ENCODE measurements at regions not wholly inside any gene's neighbourhood (a gene's known extent, or its start where the extent isn't known, plus 50 kb on each side); places are given as distances from the start of the nearest gene placed in this dataset.
"Not testable (repeated sequence)": the region's sequence is repeated elsewhere in the genome, so short reads cannot be mapped to it uniquely, and the experiment has no call there.

GRCh38 chr6:62993951-62994350 lies 217.3 kb upstream of the FKBP1C start:
- no peak overlapping the region for H3K27ac ChIP-seq
- no peak for DNase-seq
- H3K4me3 ChIP-seq = no peak overlapping the region
- H3K4me1 ChIP-seq = no peaks in the 10 kb centered on the region
- no peak for ATAC-seq
- no peaks in the 10 kb centered on the region for H3K9me3 ChIP-seq
- no peaks in the 10 kb centered on the region for H3K36me3 ChIP-seq
- no peaks in the 10 kb centered on the region for H3K27me3 ChIP-seq
- intact Hi-C loops (cut with DNase I) = no loop called here
- no peak for TF ChIP-seq CTCF (IDR thresholded peaks at IDR 0.05)
- TF ChIP-seq POLR2A (IDR thresholded peaks at IDR 0.05) = no peak

- intact Hi-C loops (cut with DNase I) = no loop called here
- Histone ChIP-seq H3K27me3 (no peaks in the 10 kb centered on the region), H3K27ac (no peak overlapping the region), H3K36me3 (no peaks in the 10 kb centered on the region), H3K9me3 (peaks cover 0 to 2% (median 0%) of the 10 kb centered on the region in 12 donors), H3K4me1 (no peaks in the 10 kb centered on the region), H3K4me3 (no peak overlapping the region)
- no peak for TF ChIP-seq CTCF (IDR thresholded peaks at IDR 0.05)
- no peak for TF ChIP-seq POLR2A (IDR thresholded peaks at IDR 0.05)
- no peak for ATAC-seq
- WGBS, 4 donors = 43 to 85% (median 75%) methylated on average over 2 of the region's 2 CpGs
- DNase-seq = no peak
Observed at GRCh38 chr6:62998022-62998421, 213.2 kb upstream of the FKBP1C start.

- H3K4me3 ChIP-seq; ATAC-seq; H3K9me3 ChIP-seq; intact Hi-C loops (cut with DNase I); H3K36me3 ChIP-seq; DNase-seq; H3K4me1 ChIP-seq; H3K27me3 ChIP-seq; H3K27ac ChIP-seq: not testable (repeated sequence)
- WGBS, 4 donors = 2 to 7% (median 3%) methylated on average over 3 of the region's 3 CpGs
Observed at GRCh38 chr6:62999242-62999641, 212.0 kb upstream of the FKBP1C start.

GRCh38 chr6:62999796-63000195 lies 211.5 kb upstream of the FKBP1C start:
- 70 to 91% (median 85%) methylated on average over 1 of the region's 1 CpG for whole genome bisulfite sequencing, 4 donors
- Histone ChIP-seq H3K4me3 (no peak overlapping the region), H3K27me3 (no peaks in the 10 kb centered on the region), H3K36me3 (no peaks in the 10 kb centered on the region), H3K9me3 (peaks cover 0 to 8% (median 0%) of the 10 kb centered on the region in 12 donors), H3K27ac (no peak overlapping the region), H3K4me1 (no peaks in the 10 kb centered on the region)
- TF ChIP-seq POLR2A (IDR thresholded peaks at IDR 0.05) (no peak), CTCF (IDR thresholded peaks at IDR 0.05) (no peak)
- no peak for ATAC-seq
- DNase-seq = no peak
- intact Hi-C loops (cut with DNase I) = no loop called here

- H3K4me3 ChIP-seq; ATAC-seq; H3K27ac ChIP-seq; intact Hi-C loops (cut with DNase I); H3K36me3 ChIP-seq; H3K4me1 ChIP-seq; H3K27me3 ChIP-seq; H3K9me3 ChIP-seq; DNase-seq: not testable (repeated sequence)
- 79 to 87% (median 83%) methylated on average over 7 of the region's 7 CpGs for WGBS, 4 donors
Observed at GRCh38 chr6:63006018-63006417, 205.3 kb upstream of the FKBP1C start.

GRCh38 chr6:63010962-63011361 lies 200.3 kb upstream of the FKBP1C start:
- ATAC-seq; DNase-seq; H3K27ac ChIP-seq; H3K36me3 ChIP-seq; H3K4me3 ChIP-seq; H3K4me1 ChIP-seq; H3K27me3 ChIP-seq; H3K9me3 ChIP-seq; intact Hi-C loops (cut with DNase I): not testable (repeated sequence)
- WGBS, 4 donors = 58 to 69% (median 63%) methylated on average over 3 of the region's 3 CpGs
